ENCODE measurements at regions not wholly inside any gene's neighbourhood (a gene's known extent, or its start where the extent isn't known, plus 50 kb on each side); places are given as distances from the start of the nearest gene placed in this dataset.

DNA sequence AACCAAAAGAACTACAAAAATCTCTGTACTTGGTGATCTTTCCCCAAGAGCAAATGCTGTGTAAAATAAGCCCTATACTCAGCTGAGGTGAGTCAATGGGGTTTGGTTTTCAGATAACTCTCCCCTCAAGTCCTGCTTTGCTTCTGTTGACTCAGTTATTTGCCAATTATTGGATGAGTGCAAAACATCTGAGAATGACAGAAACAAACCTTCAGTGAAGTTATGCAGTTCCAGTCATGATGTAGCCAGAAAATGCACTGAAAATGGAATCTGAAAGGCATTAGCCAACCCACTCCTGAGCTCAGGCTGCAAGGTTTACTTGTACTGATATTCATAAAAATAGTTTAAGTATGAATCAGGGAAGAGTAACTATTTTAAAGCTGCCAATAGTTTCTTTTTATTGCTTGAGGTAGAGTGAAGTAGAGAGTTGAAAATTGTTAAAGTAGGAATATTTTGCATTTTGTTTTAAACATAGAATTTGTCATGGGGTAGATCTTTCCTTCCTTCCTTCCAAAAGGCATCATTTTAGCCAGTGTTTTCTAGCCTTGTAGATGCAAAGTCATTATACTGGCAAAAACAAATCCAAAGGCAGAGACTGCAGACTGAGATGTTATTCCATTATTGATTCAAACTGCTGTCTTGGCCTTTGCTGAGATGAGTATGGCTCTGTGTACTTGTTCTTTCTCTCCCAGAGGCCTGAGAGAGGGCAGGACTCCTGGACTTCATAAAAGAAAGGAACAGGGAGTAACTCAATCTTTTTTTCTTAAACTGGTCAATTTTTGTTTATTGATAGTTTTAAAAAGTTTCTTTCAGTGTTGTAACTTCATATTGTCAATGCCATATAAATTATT is 215.3 kb downstream of the RND3 start:
- in situ Hi-C loops (cut with MboI; ENCODE audit: low pct_unique_long_range_greater_than_20kb, low sequenced_read_pairs, unreplicated experiment), result no loop called here
- TF ChIP-seq CTCF (IDR thresholded peaks at IDR 0.05; ENCODE audit: extremely low read depth, insufficient read depth, missing control alignments), result no peak
- no peak for DNase-seq (ENCODE audit: low spot score)

- TF ChIP-seq CTCF (IDR thresholded peaks at IDR 0.05; ENCODE audit: extremely low read depth, insufficient read depth, missing control alignments), result no peak
- no peak for DNase-seq (ENCODE audit: low spot score)
- in situ Hi-C loops (cut with MboI; ENCODE audit: low pct_unique_long_range_greater_than_20kb, low sequenced_read_pairs, unreplicated experiment), result no loop called here
Measured at GRCh38 chr2:150267651-150268415, 219.6 kb downstream of the RND3 start.

GRCh38 chr2:150266931-150267330 is 220.5 kb downstream of the RND3 start:
- no peak for DNase-seq (ENCODE audit: low spot score)
- no peak for TF ChIP-seq CTCF (IDR thresholded peaks at IDR 0.05; ENCODE audit: extremely low read depth, insufficient read depth, missing control alignments)
- in situ Hi-C loops (cut with MboI; ENCODE audit: low pct_unique_long_range_greater_than_20kb, low sequenced_read_pairs, unreplicated experiment), result no loop called here

DNA sequence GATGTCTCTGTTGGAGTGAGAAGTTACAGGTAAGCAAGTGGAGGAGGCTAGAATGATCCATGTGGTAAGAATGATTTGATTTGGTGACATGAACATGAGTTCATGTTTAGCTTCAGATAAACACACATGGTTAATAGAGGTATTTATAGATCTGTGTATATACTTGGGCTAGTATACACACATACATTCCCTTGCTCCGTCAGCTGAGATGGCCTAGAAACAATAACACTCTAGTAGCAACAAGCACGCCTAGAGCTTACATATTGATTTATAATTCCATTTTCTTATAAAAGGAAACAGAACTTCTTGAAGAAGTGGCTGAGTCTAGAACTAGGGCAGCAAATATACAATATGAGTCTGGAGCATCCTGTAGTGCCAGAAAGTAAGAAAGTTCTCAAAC is 223.0 kb downstream of the RND3 start:
- TF ChIP-seq CTCF (IDR thresholded peaks at IDR 0.05; ENCODE audit: extremely low read depth, insufficient read depth, missing control alignments), result no peak
- in situ Hi-C loops (cut with MboI; ENCODE audit: low pct_unique_long_range_greater_than_20kb, low sequenced_read_pairs, unreplicated experiment), result no loop called here
- no peak for DNase-seq (ENCODE audit: low spot score)

DNA sequence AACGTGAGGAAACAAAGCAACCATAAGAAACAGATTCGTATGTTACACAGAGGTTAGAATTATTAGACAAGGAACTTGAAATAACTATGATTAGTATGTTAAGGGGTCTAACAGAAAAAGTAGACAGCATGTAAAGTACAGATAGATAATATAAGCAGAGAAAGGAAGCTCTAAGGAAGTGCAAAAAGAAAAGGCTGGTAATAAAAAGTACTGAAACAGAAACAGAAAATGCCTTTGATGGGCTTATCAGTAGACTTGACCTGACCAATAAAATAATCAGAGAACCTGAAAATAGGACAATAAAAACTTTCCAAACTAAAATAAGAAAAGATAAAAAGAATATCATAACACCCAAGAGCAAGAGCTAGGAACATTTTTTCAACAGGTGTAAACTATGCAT is 225.8 kb downstream of the RND3 start:
- no peak for TF ChIP-seq CTCF (IDR thresholded peaks at IDR 0.05; ENCODE audit: extremely low read depth, insufficient read depth, missing control alignments)
- in situ Hi-C loops (cut with MboI; ENCODE audit: low pct_unique_long_range_greater_than_20kb, low sequenced_read_pairs, unreplicated experiment), result no loop called here
- DNase-seq (ENCODE audit: low spot score), result no peak

DNA sequence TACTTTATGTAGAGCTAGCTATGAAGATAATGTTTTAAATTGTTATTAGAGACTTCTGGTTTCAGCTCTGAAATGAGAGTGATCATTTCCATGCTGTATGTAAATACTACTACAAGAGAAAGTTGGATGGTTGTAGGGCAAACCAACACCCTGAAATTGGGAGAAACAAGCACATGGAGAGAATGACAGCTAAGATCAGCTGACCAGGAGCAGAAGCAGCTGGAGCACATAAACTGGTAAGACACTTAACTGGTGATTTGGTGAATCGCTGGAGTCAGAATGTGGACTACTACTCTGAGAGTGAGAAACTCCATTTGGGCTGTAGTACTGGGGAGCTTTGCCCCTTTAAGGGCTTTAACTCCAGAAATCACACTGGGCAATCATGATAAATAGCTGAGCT is 226.8 kb downstream of the RND3 start:
- no peak for DNase-seq (ENCODE audit: low spot score)
- in situ Hi-C loops (cut with MboI; ENCODE audit: low pct_unique_long_range_greater_than_20kb, low sequenced_read_pairs, unreplicated experiment), result no loop called here
- no peak for TF ChIP-seq CTCF (IDR thresholded peaks at IDR 0.05; ENCODE audit: extremely low read depth, insufficient read depth, missing control alignments)

All from GM13977 (cell line).